ENCODE measurements at regions not wholly inside any gene's neighbourhood (a gene's known extent, or its start where the extent isn't known, plus 50 kb on each side); places are given as distances from the start of the nearest gene placed in this dataset.

GRCh38 chr2:17051538-17051937 is 385.9 kb upstream of the CYRIA start:
- no peak overlapping the region for H3K4me3 ChIP-seq
- H3K9me3 ChIP-seq (ENCODE audit: low read depth) = no peaks in the 10 kb centered on the region
- H3K36me3 ChIP-seq = no peaks in the 10 kb centered on the region
- H3K27ac ChIP-seq = no peak overlapping the region
- H3K27me3 ChIP-seq = no peaks in the 10 kb centered on the region
- H3K4me1 ChIP-seq (ENCODE audit: low read depth) = peaks cover 12% of the 10 kb centered on the region
- peak in 1 of 2 donors; percentile 34 for DNase-seq (ENCODE audit: low read depth in 1 of 2, low spot score in 1 of 2)
- TF ChIP-seq, protein P1, sequence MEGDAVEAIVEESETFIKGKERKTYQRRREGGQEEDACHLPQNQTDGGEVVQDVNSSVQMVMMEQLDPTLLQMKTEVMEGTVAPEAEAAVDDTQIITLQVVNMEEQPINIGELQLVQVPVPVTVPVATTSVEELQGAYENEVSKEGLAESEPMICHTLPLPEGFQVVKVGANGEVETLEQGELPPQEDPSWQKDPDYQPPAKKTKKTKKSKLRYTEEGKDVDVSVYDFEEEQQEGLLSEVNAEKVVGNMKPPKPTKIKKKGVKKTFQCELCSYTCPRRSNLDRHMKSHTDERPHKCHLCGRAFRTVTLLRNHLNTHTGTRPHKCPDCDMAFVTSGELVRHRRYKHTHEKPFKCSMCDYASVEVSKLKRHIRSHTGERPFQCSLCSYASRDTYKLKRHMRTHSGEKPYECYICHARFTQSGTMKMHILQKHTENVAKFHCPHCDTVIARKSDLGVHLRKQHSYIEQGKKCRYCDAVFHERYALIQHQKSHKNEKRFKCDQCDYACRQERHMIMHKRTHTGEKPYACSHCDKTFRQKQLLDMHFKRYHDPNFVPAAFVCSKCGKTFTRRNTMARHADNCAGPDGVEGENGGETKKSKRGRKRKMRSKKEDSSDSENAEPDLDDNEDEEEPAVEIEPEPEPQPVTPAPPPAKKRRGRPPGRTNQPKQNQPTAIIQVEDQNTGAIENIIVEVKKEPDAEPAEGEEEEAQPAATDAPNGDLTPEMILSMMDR (IDR thresholded peaks at IDR 0.05; ENCODE audit: low read depth, low read length) = no peak

DNA sequence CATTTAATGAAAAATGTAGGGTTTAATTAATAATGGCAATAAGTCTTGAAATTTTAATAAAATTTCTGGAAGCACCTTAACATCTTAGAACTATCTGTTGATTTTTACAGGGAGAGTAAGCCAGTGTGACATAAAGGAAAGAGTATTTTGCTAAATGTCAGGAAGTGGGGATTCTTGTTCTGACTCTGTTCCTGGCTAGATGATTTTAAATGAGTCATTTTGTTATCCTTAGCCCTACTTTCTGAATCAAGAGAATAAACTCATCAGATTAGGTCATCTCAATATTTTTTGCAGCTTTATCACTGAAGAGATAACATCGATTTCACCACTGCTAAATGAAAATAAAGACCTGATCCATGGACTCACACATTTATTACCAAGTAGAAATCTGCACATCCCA is 377.5 kb upstream of the CYRIA start:
- Histone ChIP-seq H3K27me3 (no peaks in the 10 kb centered on the region), H3K4me3 (no peak overlapping the region), H3K9me3 (ENCODE audit: low read depth) (no peaks in the 10 kb centered on the region), H3K27ac (no peak overlapping the region), H3K36me3 (no peaks in the 10 kb centered on the region), H3K4me1 (ENCODE audit: low read depth) (peaks cover 3% of the 10 kb centered on the region)
- TF ChIP-seq, protein P1 (IDR thresholded peaks at IDR 0.05; ENCODE audit: low read depth, low read length) = no peak
- no peak for DNase-seq (ENCODE audit: low read depth in 1 of 2, low spot score in 1 of 2)

- TF ChIP-seq, protein P1 (IDR thresholded peaks at IDR 0.05; ENCODE audit: low read depth, low read length) = no peak
Observed at GRCh38 chr2:17036361-17036760, 370.7 kb upstream of the CYRIA start.

DNA sequence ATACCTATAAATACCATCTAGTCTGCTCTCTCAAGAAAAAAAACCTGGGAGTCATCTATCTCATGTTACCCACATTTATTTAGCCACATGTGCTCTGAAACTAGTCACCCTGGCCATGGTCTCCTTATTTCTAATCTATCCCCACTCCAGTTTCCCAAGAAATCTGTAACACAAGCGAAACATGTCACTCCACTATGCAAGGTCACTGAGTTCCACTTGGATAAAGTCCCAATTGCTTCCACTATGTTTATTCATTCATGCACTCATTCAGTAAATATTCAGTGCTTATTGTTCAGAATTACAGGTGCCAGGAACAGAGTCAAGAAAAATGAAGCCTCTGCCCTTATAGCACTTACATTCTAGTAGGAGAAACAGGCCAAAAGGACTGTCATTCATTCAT is 369.4 kb upstream of the CYRIA start:
- TF ChIP-seq, protein P1 (IDR thresholded peaks at IDR 0.05; ENCODE audit: low read depth, low read length) = no peak
- Histone ChIP-seq H3K27ac (no peak overlapping the region), H3K27me3 (no peaks in the 10 kb centered on the region), H3K36me3 (no peaks in the 10 kb centered on the region), H3K4me3 (no peak overlapping the region), H3K4me1 (ENCODE audit: low read depth) (peaks cover 1% of the 10 kb centered on the region), H3K9me3 (ENCODE audit: low read depth) (no peaks in the 10 kb centered on the region)
- no peak for DNase-seq (ENCODE audit: low read depth in 1 of 2, low spot score in 1 of 2)

More at GRCh38 chr2:17036361-17036760, 370.7 kb upstream of the CYRIA start:
- Histone ChIP-seq H3K4me3 (no peak overlapping the region), H3K4me1 (ENCODE audit: low read depth) (no peaks in the 10 kb centered on the region), H3K27me3 (no peaks in the 10 kb centered on the region), H3K27ac (no peak overlapping the region), H3K9me3 (ENCODE audit: low read depth) (no peaks in the 10 kb centered on the region), H3K36me3 (no peaks in the 10 kb centered on the region)
- DNase-seq (ENCODE audit: low read depth in 1 of 2, low spot score in 1 of 2) = no peak

- Histone ChIP-seq H3K4me3 (no peak overlapping the region), H3K9me3 (ENCODE audit: low read depth) (no peaks in the 10 kb centered on the region), H3K27me3 (no peaks in the 10 kb centered on the region), H3K4me1 (ENCODE audit: low read depth) (peaks cover 5% of the 10 kb centered on the region), H3K27ac (no peak overlapping the region), H3K36me3 (no peaks in the 10 kb centered on the region)
- peak in 1 of 2 donors; percentile 21 for DNase-seq (ENCODE audit: low read depth in 1 of 2, low spot score in 1 of 2)
- TF ChIP-seq, protein P1 (IDR thresholded peaks at IDR 0.05; ENCODE audit: low read depth, low read length) = no peak
Observed at GRCh38 chr2:17030047-17030446, 364.4 kb upstream of the CYRIA start.

- Histone ChIP-seq H3K27ac (no peak overlapping the region), H3K27me3 (no peaks in the 10 kb centered on the region), H3K9me3 (ENCODE audit: low read depth) (no peaks in the 10 kb centered on the region), H3K36me3 (no peaks in the 10 kb centered on the region), H3K4me3 (no peak overlapping the region), H3K4me1 (ENCODE audit: low read depth) (no peaks in the 10 kb centered on the region)
- TF ChIP-seq, protein P1 (IDR thresholded peaks at IDR 0.05; ENCODE audit: low read depth, low read length) = no peak
- DNase-seq (ENCODE audit: low read depth in 1 of 2, low spot score in 1 of 2) = no peak
Observed at GRCh38 chr2:17012297-17012696, 346.7 kb upstream of the CYRIA start.

All from cardiac muscle cell (in vitro differentiated cells and primary cell).